PC-3 (cell line): ENCODE measurements at regions not wholly inside any gene's neighbourhood (a gene's known extent, or its start where the extent isn't known, plus 50 kb on each side); places are given as distances from the start of the nearest gene placed in this dataset.

Experiments
- ATAC-seq: fragments of 200-7000 bp; cut with Tn5 transposase; 2 replicates; pipeline ENCODE4 v1.9.1; 2020; ENCODE audit warnings: mild to moderate bottlenecking, moderate library complexity
- BruUV-seq: library from RNA; stranded (reverse); fragments of 400-500 nt; replicated peaks from 2 replicates; lab custom pipeline; 2021; lab: Mats Ljungman, UMichigan
- CTCF ChIA-PET: fragments of 300-600 bp; sonication (Branson Sonifier 250); formaldehyde crosslinking; loops from one replicate; lab custom pipeline; 2022; ENCODE audit warnings: antibody characterized with exemption; lab: Charles Lee
- POLR2A ChIA-PET: fragments of 300-600 bp; sonication (Branson Sonifier 250); formaldehyde crosslinking; loops from one replicate; lab custom pipeline; 2022; ENCODE audit warnings: antibody characterized with exemption; ENCODE audit not compliant: unreplicated experiment; lab: Charles Lee
- DNase-seq: peaks from one replicate; pipeline ENCODE4 v3.0.0-alpha.2; 2015
- H2AFZ ChIP-seq: fragments of 300-600 bp; sonication (generic); 2 replicates; pipeline ENCODE4 v1.6.0; 2016; ENCODE audit warnings: antibody characterized with exemption, low read length
- H3F3A ChIP-seq: fragments of 300-600 bp; sonication (generic); one replicate; pipeline ENCODE4 v1.6.0; 2017; ENCODE audit warnings: antibody characterized with exemption, low read length, control low read depth, mild to moderate bottlenecking; ENCODE audit not compliant: unreplicated experiment
- H3K27ac ChIP-seq: fragments of 300-600 bp; sonication (generic); 2 replicates; pipeline ENCODE4 v1.5.1; 2016; ENCODE audit warnings: mild to moderate bottlenecking, low read length
- H3K27me3 ChIP-seq: fragments of 300-600 bp; sonication (generic); 2 replicates; pipeline ENCODE4 v1.6.1; 2016; ENCODE audit warnings: low read length, mixed read lengths
- H3K36me3 ChIP-seq: fragments of 300-600 bp; sonication (generic); 2 replicates; pipeline ENCODE4 v1.6.1; 2016; ENCODE audit warnings: low read depth, mixed run types, low read length, mixed read lengths
- H3K4me1 ChIP-seq: fragments of 300-600 bp; sonication (generic); 2 replicates; pipeline ENCODE4 v1.5.1; 2016; ENCODE audit warnings: low read length; ENCODE audit not compliant: insufficient read depth
- H3K4me2 ChIP-seq: fragments of 300-600 bp; sonication (generic); 2 replicates; pipeline ENCODE4 v1.6.0; 2016; ENCODE audit warnings: low read length
- H3K4me3 ChIP-seq: fragments of 300-600 bp; sonication (generic); 2 replicates; pipeline ENCODE4 v1.5.1; 2016; ENCODE audit warnings: mild to moderate bottlenecking, low read length, mixed read lengths
- H3K79me2 ChIP-seq: fragments of 300-600 bp; sonication (generic); 2 replicates; pipeline ENCODE4 v1.6.1; 2017; ENCODE audit warnings: low read length, mixed read lengths
- H3K9ac ChIP-seq: fragments of 300-600 bp; sonication (generic); 2 replicates; pipeline ENCODE4 v1.6.0; 2016; ENCODE audit warnings: mild to moderate bottlenecking, low read length
- H3K9me2 ChIP-seq: fragments of 300-600 bp; sonication (generic); replicated peaks from 2 replicates; pipeline ENCODE4 v1.6.1; 2016; ENCODE audit warnings: mixed run types, low read length, mixed read lengths
- H3K9me3 ChIP-seq: fragments of 300-600 bp; sonication (generic); 2 replicates; pipeline ENCODE4 v1.6.1; 2016; ENCODE audit warnings: low read length, mixed read lengths
- H4K20me1 ChIP-seq: fragments of 300-600 bp; sonication (generic); 2 replicates; pipeline ENCODE4 v1.6.1; 2016; ENCODE audit warnings: low read length, mixed read lengths
- EZH2 ChIP-seq: fragments of 300-600 bp; sonication (generic); IDR thresholded peaks from one replicate; pipeline ENCODE4 v1.6.1; 2017; ENCODE audit warnings: antibody characterized with exemption, mild to moderate bottlenecking, low read length; ENCODE audit not compliant: unreplicated experiment
- EZH2phosphoT487 ChIP-seq: fragments of 300-600 bp; sonication (generic); IDR thresholded peaks from 2 replicates; pipeline ENCODE4 v1.6.1; 2018; ENCODE audit warnings: mild to moderate bottlenecking, antibody characterized with exemption, low read length, borderline replicate concordance
- intact Hi-C: fragments of 100-400 bp; cut with micrococcal nuclease; formaldehyde crosslinking; loops from 2 replicates; pipeline ENCODE4 v1.9.0; 2023
- TF ChIP-seq, protein P1 (sequence below): fragments of 300-600 bp; sonication (generic); conservative IDR thresholded peaks from 2 replicates; pipeline ENCODE4 v1.5.1; 2017; ENCODE audit warnings: antibody characterized with exemption, low read depth, mild to moderate bottlenecking, low read length

DNA sequence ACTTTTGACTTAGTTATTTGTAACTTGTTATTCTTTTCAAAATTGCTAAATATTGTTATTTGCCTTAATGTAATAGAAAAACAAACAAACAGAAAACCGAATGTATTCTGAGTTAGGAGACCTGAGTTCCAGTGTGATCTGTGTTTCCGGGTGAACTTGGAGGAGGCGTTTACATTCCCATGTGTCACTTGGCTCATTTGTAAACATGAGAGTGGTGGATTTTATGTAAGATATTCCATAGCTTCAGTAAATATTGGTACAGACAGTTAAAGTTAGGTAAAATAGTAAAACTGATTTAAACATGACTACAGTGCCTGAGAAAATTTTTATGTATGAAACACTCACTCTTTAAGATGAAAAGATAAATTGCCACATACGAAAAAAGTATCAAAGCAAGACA lies 287.3 kb upstream of the POU1F1 start:
- Histone ChIP-seq H4K20me1 (no peaks in the 10 kb centered on the region), H3K27ac (no peak overlapping the region), H3K9me2 (no peaks in the 10 kb centered on the region), H3K9ac (no peak overlapping the region), H2AFZ (0 out of 2 replicates have a peak overlapping the region, but pooled peaks have one; percentile 22), H3K36me3 (no peaks in the 10 kb centered on the region), H3K4me3 (no peak overlapping the region), H3K4me2 (no peak overlapping the region; the same call in 1 of the 2 replicates), H3K27me3 (no peaks in the 10 kb centered on the region), H3K79me2 (no peaks in the 10 kb centered on the region), H3K4me1 (0 out of 2 replicates have a peak, but pooled peaks cover 5% of the 10 kb centered on the region), H3K9me3 (no peaks in the 10 kb centered on the region), H3F3A (no peaks in the 10 kb centered on the region)
- intact Hi-C loops: loop anchor here (10.0 kb wide), 1 partner anchor 271 kb away; no protein-coding TSS in a partner anchor
- peak; percentile 93 for ATAC-seq
- TF ChIP-seq, protein P1, sequence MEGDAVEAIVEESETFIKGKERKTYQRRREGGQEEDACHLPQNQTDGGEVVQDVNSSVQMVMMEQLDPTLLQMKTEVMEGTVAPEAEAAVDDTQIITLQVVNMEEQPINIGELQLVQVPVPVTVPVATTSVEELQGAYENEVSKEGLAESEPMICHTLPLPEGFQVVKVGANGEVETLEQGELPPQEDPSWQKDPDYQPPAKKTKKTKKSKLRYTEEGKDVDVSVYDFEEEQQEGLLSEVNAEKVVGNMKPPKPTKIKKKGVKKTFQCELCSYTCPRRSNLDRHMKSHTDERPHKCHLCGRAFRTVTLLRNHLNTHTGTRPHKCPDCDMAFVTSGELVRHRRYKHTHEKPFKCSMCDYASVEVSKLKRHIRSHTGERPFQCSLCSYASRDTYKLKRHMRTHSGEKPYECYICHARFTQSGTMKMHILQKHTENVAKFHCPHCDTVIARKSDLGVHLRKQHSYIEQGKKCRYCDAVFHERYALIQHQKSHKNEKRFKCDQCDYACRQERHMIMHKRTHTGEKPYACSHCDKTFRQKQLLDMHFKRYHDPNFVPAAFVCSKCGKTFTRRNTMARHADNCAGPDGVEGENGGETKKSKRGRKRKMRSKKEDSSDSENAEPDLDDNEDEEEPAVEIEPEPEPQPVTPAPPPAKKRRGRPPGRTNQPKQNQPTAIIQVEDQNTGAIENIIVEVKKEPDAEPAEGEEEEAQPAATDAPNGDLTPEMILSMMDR: no peak
- TF ChIP-seq EZH2 (no peak), EZH2phosphoT487 (no peak)
- ChIA-PET CTCF (no interaction called here), POLR2A (no interaction called here)
- no TSS peak for BruUV-seq
- DNase-seq: peak; percentile 48

DNA sequence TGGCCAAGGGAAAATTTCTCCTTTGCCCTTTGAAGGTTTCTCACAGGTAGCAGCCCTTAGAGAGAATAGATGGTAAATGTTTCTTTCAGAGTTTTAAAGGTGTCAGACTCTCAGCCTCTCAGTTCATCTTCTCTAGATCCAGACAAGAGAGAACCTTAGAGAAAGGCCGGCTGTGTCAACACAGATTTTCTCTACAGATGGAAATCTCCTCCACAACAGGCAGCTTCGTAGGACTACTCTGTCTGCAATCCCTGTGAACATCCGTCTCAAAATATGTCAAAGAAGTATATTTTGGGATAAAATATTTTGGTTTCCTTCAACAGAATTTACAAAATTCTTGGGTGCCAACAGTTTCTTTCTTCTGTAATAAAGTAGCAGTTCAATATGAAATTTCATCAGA lies 282.1 kb upstream of the POU1F1 start:
- Histone ChIP-seq H3K9me3 (no peaks in the 10 kb centered on the region), H2AFZ (no peak overlapping the region), H4K20me1 (no peaks in the 10 kb centered on the region), H3K9me2 (no peaks in the 10 kb centered on the region), H3K4me2 (no peak overlapping the region), H3K27me3 (no peaks in the 10 kb centered on the region), H3K36me3 (no peaks in the 10 kb centered on the region), H3K4me3 (no peak overlapping the region), H3K9ac (no peak overlapping the region), H3K4me1 (0 out of 2 replicates have a peak, but pooled peaks cover 1% of the 10 kb centered on the region), H3K79me2 (no peaks in the 10 kb centered on the region), H3F3A (no peaks in the 10 kb centered on the region), H3K27ac (no peak overlapping the region)
- POLR2A ChIA-PET: no interaction called here
- TF ChIP-seq EZH2: no peak
- TF ChIP-seq, protein P1: no peak
- no peak for TF ChIP-seq EZH2phosphoT487
- intact Hi-C loops: no loop called here
- BruUV-seq: no TSS peak
- ATAC-seq (no peak), DNase-seq (no peak)
- CTCF ChIA-PET: no interaction called here

DNA sequence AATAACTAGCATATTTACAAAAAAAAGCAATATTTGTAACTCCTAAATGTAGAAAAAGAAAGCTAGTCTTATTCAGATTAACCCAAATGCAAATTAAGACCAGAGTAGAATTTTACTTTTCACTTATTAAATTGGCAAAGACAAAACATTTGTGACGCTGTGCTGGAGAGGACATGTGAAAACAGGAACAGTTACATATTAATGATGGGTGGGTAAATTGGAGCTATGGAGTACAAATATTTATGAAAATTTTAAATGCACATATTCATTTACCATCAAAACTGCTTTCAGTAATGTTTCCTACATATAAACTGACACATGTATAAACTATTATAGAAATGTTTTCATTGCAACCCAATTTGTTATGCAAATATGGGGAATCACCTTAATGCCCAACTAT lies 278.9 kb upstream of the POU1F1 start:
- no peak overlapping the region for H3K27ac ChIP-seq
- no peak overlapping the region for H3K4me2 ChIP-seq
- H3F3A ChIP-seq: no peaks in the 10 kb centered on the region
- ChIA-PET CTCF (no interaction called here), POLR2A (no interaction called here)
- no peaks in the 10 kb centered on the region for H3K4me1 ChIP-seq
- H3K27me3 ChIP-seq: no peaks in the 10 kb centered on the region
- DNase-seq (no peak), ATAC-seq (no peak)
- no peak overlapping the region for H2AFZ ChIP-seq
- H3K36me3 ChIP-seq: no peaks in the 10 kb centered on the region
- TF ChIP-seq, protein P1: no peak
- TF ChIP-seq EZH2phosphoT487: no peak
- no peak for TF ChIP-seq EZH2
- H3K79me2 ChIP-seq: no peaks in the 10 kb centered on the region
- no TSS peak for BruUV-seq
- H3K9me2 ChIP-seq: no peaks in the 10 kb centered on the region
- H3K4me3 ChIP-seq: no peak overlapping the region
- no peak overlapping the region for H3K9ac ChIP-seq
- no peaks in the 10 kb centered on the region for H4K20me1 ChIP-seq
- intact Hi-C loops: no loop called here
- no peaks in the 10 kb centered on the region for H3K9me3 ChIP-seq
